NCI-H446 treated with DMSO at 0.1 percent for 48 hours (cell line): ENCODE measurements at regions not wholly inside any gene's neighbourhood (a gene's known extent, or its start where the extent isn't known, plus 50 kb on each side); places are given as distances from the start of the nearest gene placed in this dataset.
A peak's percentile ranks its signal among the peaks of the same experiment; 100 is the strongest.
"Not testable (repeated sequence)": the region's sequence is repeated elsewhere in the genome, so short reads cannot be mapped to it uniquely, and the experiment has no call there.

ENCODE experiments used
- DNase-seq: peaks from one replicate; lab custom pipeline; 2025; lab: John Stamatoyannopoulos, UW

GRCh38 chr4:138659812-138660316 is 355.7 kb upstream of the NOCT start:
- no peak for DNase-seq

DNA sequence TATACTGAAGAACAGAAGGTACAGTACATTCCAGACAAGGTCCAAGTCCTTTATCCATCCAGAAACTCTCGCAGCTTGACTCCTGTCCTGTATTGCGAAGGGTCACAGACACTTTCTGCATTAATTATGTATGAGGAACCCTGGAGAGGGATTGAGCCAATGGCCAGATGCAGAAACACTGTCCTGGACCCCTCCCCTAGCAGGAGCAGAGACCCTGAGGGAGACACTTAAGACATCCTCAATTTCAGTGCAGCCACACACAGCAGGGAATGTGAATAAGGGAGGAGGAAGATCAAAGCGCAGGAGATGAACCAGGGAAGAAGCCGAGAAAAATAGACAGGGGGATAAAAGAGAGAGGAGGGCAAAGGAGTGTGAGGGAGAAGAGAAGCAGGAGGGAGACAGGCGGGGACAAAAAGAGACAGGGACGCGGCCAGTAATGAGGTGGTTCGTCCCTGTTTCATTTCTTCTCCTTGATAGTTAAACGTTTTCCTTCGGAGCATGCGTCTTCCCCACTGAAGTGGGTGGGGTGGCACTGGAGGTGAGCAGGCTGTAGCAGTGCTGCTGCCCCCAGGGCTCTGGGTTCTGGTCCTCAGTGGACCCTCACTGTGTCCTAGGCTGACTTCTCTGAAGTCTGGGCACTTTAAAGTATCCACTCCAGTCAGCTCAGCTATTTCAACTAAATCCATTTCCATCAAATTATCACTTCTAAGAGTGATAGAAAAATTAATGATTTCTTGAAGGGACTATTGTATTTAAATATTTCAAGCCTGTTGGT is 356.4 kb upstream of the NOCT start:
- DNase-seq: no peak

DNA sequence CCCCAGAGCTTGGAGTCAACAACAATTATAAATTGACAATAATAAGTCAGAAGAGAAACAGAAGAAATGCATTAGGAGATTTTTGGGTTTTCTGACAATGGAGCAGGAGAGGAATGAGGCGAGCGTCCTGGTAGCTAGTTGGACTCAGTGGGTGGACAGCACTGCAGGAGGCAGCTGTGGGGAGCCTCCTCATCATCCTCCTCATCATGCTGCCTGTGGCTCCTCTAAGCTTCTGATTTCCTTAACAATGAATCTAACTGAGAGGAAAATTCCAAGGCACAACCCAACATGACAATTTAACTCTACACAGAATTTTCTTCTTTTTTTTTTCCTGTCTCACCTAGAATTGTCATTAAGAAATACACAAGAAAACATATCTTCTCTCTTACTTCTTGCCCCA is 357.1 kb upstream of the NOCT start:
- DNase-seq: no peak

- no peak for DNase-seq
Observed at GRCh38 chr4:138656990-138657389, 358.6 kb upstream of the NOCT start.

- no peak for DNase-seq
Observed at GRCh38 chr4:138655985-138656384, 359.6 kb upstream of the NOCT start.

DNA sequence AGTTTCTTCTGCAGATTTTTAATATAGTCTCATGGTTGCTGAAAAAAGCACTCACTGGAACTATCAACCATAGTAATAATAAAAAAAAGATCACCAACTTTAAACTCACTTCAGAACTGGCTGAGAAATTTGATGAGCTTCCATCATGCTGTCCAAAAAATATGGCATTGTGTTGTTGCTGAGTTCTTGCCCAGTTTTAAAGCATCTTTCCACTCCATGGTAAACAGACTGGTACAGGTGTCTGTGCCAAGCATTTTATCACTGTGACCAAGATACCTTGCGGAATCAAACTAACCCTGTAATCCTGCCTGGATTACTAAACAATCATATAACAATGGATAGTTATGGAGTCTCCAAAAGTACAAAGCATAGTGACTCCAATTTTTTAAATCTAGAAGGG is 360.3 kb upstream of the NOCT start:
- no peak for DNase-seq

DNA sequence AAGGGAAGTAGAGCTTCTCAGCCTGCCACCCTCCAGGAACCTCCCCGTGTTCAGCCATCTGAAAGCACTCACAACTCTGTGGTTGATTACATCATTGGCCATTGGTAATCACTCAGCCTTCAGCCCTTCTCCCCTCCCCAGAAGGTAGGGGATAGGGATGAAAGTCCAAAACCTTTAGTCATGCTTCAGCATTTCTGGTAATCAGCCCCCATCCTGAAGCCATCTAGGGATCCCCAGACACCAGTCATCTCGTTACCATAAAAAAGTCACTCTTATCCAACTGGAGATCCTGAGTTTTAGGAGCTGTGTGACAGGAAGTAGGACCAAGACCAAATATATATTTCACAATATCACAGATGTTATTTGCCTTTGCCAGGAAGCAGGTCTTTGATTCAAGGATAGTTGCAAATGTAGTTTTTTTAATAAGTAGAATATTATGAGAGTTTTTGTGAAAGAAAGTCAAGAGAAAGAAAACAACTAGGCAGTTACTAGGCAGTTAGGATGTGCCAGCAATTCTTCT is 364.6 kb upstream of the NOCT start:
- DNase-seq: no peak

DNA sequence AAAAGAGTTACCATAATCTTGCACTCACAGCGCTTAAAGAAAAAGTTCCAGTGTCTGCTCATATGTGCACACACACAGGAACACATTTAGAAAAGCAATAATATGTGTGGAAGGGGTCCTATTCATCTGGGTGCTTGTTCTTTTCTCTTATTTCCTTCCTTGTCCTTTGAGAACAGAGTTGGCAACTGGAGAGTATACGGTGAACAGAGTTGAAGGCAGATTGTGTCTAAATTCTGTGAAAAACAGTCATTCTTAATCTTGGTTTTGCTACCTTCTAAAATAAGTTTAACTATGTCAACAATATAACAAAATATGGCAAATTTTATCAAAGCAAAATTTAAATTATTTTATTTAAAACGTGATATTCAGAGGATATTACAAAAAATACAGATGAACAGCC is 365.1 kb upstream of the NOCT start:
- no peak for DNase-seq

DNA sequence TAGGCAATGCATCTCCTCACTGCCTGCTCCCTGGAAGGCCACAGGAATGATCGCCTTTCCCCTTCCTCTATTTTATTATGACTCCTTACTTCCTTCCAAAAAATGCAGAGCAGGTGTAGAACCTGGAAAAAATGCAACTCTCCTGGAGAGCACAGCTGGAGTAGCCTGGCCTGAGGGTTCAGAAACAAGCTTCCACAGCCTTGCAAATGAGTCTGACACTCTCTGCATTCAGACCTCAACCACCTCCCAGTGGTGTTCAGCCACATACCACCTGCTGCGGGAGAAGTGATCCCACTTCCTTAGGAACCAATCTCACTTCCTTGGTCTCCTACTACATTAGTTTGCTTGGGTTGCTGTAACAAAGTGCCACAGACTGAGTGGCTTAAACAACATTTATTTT is 368.1 kb upstream of the NOCT start:
- no peak for DNase-seq

GRCh38 chr4:138646383-138646782 is 369.2 kb upstream of the NOCT start:
- DNase-seq: no peak

DNA sequence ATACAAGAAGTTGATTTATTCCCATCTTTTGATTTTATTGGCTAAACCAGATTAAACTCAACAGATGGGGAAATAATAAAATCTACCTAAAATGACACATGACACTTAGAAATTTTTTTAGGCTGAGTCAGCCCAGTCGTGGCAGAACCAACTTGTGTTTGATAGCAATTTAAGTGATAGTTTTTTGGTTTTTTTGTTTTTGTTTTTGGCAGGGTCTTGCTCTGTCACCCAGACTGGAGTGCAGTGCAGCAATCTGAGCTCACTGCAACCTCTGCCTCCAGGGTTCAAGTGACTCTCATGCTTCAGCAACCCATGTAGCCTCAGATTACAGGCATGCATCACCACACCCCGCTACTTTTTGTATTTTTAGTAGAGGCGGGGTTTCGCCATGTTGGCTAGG is 370.3 kb upstream of the NOCT start:
- peak; percentile 34 for DNase-seq

DNA sequence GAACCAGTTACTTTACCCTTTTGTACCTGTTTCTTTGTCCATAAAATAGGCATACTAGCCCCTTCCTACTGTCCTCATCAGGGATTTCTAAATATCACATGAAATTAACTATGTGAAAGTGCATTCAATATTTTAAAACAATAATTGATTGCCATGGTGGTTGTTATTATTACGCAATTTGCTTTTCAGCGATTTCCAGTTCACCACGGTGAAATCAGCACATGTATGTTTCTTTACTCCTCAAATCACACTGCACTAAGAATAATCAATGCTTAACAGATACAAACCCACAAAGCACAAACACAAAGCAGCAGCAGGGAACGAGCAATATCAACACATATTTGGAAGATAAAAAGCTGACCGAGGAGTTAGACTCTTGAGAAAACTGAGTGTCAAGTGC is 371.3 kb upstream of the NOCT start:
- DNase-seq: no peak

GRCh38 chr4:138643827-138644226 is 371.8 kb upstream of the NOCT start:
- no peak for DNase-seq

DNA sequence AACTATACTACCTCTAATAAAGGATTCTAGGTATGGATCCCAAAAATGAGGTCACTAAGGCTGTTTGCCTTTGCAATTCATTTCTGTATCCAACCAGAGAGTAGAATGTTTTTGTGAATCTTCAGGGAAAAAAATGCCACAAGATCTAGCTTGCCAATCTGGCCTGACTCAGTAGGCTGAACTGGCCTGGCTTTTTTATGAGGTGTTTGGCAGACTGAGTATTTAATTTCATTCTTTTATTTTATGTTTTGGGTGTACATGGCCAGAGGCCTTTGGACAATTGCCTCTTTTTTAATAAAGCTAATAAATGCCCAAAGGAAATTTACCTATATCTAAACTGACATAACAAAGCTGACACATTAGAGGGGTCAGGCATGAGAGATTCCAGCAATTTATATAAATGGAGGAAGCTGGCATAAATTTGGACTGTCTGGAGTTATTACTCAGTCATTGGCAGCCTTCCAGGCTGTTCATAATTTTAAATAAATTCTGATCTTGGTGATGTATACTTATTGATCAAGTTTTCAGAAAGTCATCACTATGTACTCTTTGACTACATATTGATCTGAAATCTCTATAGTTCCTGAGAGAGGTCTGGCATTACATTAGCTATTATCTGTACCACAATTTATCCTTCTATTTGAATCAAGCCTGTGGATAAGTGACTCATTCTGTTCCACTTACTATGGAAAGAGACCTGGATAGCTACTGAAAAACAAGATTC is 376.4 kb upstream of the NOCT start:
- DNase-seq: peak; percentile 39

DNA sequence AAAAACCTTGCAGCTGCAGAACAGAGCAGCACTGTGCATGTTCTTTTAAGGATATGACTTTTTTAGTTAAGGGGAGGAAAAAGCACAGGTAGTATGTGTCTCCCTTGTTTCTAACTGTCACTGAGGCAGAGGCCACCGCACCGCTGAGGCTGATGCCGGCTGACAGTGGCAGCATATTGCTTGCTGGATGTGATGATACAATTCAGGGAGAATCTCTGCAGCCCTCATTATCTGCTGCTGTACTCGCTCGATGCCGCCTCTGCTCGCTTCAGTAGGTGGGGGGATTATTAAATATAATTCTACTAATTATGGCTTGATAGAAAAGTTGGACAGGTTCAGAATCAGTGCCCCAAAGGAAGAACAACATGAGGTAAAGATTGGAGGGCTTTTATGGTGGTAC is 378.8 kb upstream of the NOCT start:
- no peak for DNase-seq

GRCh38 chr4:138634915-138635314 is 380.7 kb upstream of the NOCT start:
- no peak for DNase-seq

- DNase-seq: no peak
Observed at GRCh38 chr4:138633580-138633904, 382.0 kb upstream of the NOCT start.

- no peak for DNase-seq
Observed at GRCh38 chr4:138632856-138633579, 382.6 kb upstream of the NOCT start.

- DNase-seq: no peak
Observed at GRCh38 chr4:138630666-138631065, 384.9 kb upstream of the NOCT start.

- no peak for DNase-seq
Observed at GRCh38 chr4:138629669-138630068, 385.9 kb upstream of the NOCT start.

DNA sequence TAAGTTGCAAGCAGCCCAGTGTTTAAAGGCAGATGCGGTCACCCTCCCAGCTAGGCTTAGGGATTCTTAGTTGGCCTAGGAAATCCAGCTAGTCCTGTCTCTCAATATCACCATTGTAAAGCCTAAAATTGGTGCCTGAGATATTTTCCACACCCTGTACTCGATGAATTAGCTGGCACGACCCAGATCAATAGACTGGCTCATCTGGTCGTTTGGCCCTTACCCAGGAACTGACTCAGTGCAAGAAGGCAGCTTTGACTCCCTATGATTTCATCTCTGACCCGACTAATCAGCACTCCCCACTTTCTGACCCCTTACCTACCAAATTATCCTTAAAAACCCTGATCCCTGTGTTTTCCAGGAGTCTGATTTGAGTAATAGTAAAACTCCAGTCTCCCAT is 384.9 kb upstream of the SLC7A11 start:
- DNase-seq: no peak

GRCh38 chr4:138622362-138622761 is 380.2 kb upstream of the SLC7A11 start:
- DNase-seq: not testable (repeated sequence)

- DNase-seq: no peak
Observed at GRCh38 chr4:138616775-138617174, 374.6 kb upstream of the SLC7A11 start.
